ENCODE measurements at regions not wholly inside any gene's neighbourhood (a gene's known extent, or its start where the extent isn't known, plus 50 kb on each side); places are given as distances from the start of the nearest gene placed in this dataset.
"Not testable (repeated sequence)": the region's sequence is repeated elsewhere in the genome, so short reads cannot be mapped to it uniquely, and the experiment has no call there.

DNA sequence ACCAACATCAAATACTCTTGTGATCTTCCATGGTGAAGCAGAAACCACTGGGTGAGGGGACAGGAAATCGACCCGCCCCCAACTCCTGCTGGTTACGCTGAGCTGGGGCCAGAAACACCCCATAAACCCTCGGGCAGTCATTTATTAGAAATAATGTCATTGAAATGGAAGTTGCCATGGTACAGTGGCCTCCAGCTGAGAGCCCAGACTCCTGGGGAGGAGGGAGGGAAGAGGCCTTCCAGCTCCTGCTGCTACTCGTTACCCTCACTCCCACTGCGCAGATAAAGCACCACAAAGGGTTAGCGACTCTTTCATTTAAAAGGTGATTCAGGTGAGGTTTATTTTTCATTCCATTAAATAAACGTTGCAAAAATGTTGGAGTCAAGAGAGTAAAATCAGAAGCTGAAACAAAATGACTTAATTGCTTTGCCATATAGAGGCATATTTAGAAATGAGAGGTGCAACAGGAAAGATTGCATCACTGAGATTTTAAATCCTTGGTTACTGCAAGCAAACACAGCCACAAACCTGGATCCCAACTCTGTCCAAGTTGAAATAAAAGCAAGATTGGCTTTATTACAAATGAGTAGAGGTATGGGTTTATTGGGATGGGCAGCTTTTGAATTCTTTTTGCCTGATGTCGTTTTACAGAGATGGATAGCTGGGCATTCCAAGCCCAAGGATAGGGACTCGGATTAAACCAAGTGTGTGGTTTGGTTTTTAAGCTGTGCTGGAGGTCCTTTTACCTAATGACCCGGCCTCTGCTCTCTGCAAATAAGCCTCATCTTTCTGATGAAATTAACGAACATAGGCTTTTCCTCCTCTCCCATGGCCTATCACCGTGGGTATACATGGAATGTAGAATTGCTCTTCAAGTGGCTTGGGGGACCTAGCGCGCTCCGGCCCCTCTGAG, 92.0 kb downstream of the LYZL1 start:
- DNase-seq (ENCODE audit: extremely low spot score); H3K9me3 ChIP-seq; intact Hi-C loops (cut with DNase I); H3K27me3 ChIP-seq; H3K36me3 ChIP-seq; H3K4me3 ChIP-seq: not testable (repeated sequence)
- WGBS = 63% methylated on average over 16 of the region's 16 CpGs
- H3K27ac ChIP-seq (replicated peaks in 1 of 4) = peak overlapping the region in 2 of 4 donors; percentile 19 to 45
- H3K4me1 ChIP-seq = peaks cover 0 to 27% (median 19%) of the 10 kb centered on the region in 4 donors

DNA sequence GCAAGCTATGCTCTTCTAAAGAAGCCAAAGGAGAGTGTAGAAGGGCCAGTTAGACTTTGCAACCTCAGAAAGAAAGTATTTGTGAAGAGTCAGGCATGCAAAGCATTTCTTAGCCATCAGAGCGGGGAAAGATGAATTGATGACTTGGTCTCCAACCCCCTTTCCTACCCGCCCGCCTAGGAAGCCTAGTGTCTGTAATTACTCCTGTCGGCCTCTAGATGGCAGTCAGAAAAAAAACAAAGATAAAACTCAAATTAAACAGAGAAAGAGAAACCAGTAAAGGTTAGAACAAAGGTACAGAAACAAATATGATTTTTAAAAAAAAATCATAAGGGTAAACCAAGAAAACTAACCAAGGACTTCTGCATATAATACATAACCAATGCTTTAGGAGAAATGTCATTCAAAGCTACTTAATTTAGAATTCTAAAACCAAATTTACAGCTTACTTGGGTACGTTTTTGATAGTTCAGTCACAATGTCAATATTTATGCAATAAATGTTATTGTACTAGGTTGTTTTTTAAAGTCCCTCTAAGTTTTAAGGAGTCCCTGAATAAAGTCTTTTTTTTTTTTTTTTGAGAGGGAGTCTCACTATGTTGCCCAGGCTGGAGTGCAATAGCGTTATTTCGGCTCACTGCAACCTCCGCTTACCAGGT, 97.6 kb downstream of the LYZL1 start:
- TF ChIP-seq, protein P1, sequence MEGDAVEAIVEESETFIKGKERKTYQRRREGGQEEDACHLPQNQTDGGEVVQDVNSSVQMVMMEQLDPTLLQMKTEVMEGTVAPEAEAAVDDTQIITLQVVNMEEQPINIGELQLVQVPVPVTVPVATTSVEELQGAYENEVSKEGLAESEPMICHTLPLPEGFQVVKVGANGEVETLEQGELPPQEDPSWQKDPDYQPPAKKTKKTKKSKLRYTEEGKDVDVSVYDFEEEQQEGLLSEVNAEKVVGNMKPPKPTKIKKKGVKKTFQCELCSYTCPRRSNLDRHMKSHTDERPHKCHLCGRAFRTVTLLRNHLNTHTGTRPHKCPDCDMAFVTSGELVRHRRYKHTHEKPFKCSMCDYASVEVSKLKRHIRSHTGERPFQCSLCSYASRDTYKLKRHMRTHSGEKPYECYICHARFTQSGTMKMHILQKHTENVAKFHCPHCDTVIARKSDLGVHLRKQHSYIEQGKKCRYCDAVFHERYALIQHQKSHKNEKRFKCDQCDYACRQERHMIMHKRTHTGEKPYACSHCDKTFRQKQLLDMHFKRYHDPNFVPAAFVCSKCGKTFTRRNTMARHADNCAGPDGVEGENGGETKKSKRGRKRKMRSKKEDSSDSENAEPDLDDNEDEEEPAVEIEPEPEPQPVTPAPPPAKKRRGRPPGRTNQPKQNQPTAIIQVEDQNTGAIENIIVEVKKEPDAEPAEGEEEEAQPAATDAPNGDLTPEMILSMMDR (IDR thresholded peaks at IDR 0.05) = peak; percentile 67 to 86 (median 83)
- no peak for TF ChIP-seq POLR2AphosphoS5 (IDR thresholded peaks at IDR 0.05)
- no peaks in the 10 kb centered on the region for H3K9me3 ChIP-seq
- no peaks in the 10 kb centered on the region for H3K36me3 ChIP-seq
- H3K27me3 ChIP-seq = no peaks in the 10 kb centered on the region
- intact Hi-C loops (cut with DNase I) = loop anchor here (5.0 kb wide), 1 partner anchor 61 kb away; no protein-coding TSS in a partner anchor
- H3K27ac ChIP-seq (replicated peaks in 1 of 4) = no peak overlapping the region
- no peak for DNase-seq (ENCODE audit: extremely low spot score)
- no peak overlapping the region for H3K4me3 ChIP-seq
- H3K4me1 ChIP-seq = peaks cover 0 to 3% (median under 1%) of the 10 kb centered on the region in 4 donors
- 45% methylated on average over 8 of the region's 8 CpGs for WGBS

DNA sequence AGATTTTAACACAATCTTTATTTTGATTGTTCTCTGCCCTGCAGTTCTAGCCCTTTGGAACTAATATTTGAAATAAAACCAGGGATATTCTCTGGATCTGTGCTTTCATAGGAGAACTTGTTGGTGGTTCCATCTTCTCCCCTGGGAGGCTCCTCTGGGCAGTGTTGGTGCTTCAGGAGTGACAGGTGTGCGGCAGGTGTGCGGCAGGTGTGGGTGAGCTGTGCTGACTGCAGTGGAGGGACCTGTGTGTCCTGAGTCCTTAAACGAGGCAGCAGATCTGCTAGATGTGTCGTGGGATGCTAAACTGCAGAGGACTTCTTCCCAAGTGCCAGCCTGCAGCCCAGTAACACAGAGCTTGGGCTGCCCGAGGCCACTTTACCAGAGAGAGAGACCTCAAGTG, 98.4 kb downstream of the LYZL1 start:
- Histone ChIP-seq H3K9me3 (no peaks in the 10 kb centered on the region), H3K27ac (replicated peaks in 1 of 4) (no peak overlapping the region), H3K36me3 (no peaks in the 10 kb centered on the region), H3K4me1 (peaks cover 0 to 3% (median 0%) of the 10 kb centered on the region in 4 donors), H3K27me3 (no peaks in the 10 kb centered on the region), H3K4me3 (no peak overlapping the region)
- TF ChIP-seq POLR2AphosphoS5 (IDR thresholded peaks at IDR 0.05) = no peak
- intact Hi-C loops (cut with DNase I) = loop anchor here (5.0 kb wide), 1 partner anchor 60 kb away; no protein-coding TSS in a partner anchor
- DNase-seq (ENCODE audit: extremely low spot score) = peak; percentile 80
- 79% methylated on average over 5 of the region's 5 CpGs for WGBS

DNA sequence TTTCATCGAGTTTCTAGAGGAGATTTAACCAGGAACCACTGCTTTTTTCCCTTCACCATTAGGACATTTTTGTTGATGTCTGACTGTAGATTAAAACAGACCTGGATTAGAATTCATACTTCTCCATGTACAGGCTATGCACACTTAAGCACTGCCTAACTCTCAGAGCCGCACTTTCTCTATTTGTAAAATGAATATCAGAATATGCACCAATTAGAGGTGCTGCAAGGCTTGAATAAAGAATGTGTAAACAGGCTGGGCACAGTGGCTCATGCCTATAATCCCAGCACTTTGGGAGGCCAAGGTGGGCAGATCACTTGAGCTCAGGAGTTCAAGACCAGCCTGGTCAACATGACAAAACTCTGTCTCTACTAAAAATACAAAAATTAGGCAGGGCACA, 99.2 kb downstream of the LYZL1 start:
- not testable (repeated sequence) for DNase-seq (ENCODE audit: extremely low spot score); H3K4me3 ChIP-seq; H3K27ac ChIP-seq (replicated peaks in 1 of 4); H3K27me3 ChIP-seq; H3K36me3 ChIP-seq; H3K4me1 ChIP-seq; H3K9me3 ChIP-seq
- intact Hi-C loops (cut with DNase I) = loop anchor here (5.0 kb wide), 1 partner anchor 59 kb away; no protein-coding TSS in a partner anchor
- 44% methylated on average over 2 of the region's 2 CpGs for WGBS

DNA sequence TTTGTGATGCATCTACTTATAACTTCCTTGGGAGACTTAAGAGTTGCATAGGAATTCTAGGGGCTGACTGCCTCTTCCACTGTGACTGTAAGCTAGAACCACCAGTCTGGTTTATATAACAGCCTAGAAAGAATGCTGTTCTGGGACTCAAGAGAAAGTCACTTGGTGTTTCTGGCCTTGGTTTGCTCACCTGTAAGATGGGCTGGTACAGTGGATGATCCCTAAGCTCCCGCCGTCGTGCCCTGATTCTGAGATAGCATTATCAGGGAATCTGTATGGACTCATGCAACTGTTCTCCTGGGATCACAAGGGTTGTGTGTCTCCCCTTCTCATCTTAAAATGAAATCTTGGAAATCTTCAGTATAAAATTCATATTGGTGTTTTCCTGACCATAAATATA, 100.6 kb downstream of the LYZL1 start:
- DNase-seq (ENCODE audit: extremely low spot score) = no peak
- Histone ChIP-seq H3K36me3 (no peaks in the 10 kb centered on the region), H3K27me3 (peaks cover 0 to 3% (median 0%) of the 10 kb centered on the region in 4 donors), H3K9me3 (no peaks in the 10 kb centered on the region), H3K4me1 (peaks cover 0 to 3% (median 0%) of the 10 kb centered on the region in 4 donors), H3K27ac (replicated peaks in 1 of 4) (no peak overlapping the region), H3K4me3 (no peak overlapping the region)
- intact Hi-C loops (cut with DNase I) = loop anchor here (5.0 kb wide), 1 partner anchor 58 kb away; no protein-coding TSS in a partner anchor
- TF ChIP-seq, protein P1 (IDR thresholded peaks at IDR 0.05) = no peak
- TF ChIP-seq POLR2A (IDR thresholded peaks at IDR 0.05; ENCODE audit: low read depth) = no peak
- no peak for TF ChIP-seq POLR2AphosphoS5 (IDR thresholded peaks at IDR 0.05)
- TF ChIP-seq EP300 (IDR thresholded peaks at IDR 0.05) = no peak
- WGBS = 97% methylated on average over 3 of the region's 3 CpGs

DNA sequence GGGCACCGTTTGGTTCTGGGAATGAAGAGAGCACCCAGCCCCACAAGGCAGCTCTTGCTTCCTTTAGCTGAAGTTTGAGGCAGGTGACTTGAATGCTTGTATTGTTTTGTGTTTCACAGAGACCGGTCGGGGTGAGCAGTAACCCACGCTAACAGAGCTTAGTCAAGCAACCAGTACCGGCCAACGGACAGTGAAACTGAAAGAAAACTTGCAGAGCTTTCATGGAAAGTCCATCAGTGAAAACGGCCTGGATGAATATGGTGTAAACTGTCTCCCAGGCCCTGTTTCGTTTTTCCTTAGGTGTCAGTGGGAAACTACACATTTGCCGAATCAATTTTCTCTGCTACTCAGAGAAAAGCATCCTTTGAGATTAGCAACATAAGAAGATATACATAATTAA, 101.1 kb downstream of the LYZL1 start:
- peak; percentile 79 for DNase-seq (ENCODE audit: extremely low spot score)
- H3K36me3 ChIP-seq = no peaks in the 10 kb centered on the region
- peak overlapping the region in 1 of 4 donors; percentile 10 for H3K4me3 ChIP-seq
- TF ChIP-seq POLR2A (IDR thresholded peaks at IDR 0.05; ENCODE audit: low read depth) (no peak), POLR2AphosphoS5 (IDR thresholded peaks at IDR 0.05) (no peak), EP300 (IDR thresholded peaks at IDR 0.05) (no peak)
- TF ChIP-seq, protein P1 (IDR thresholded peaks at IDR 0.05) = no peak
- WGBS = 74% methylated on average over 9 of the region's 9 CpGs
- H3K9me3 ChIP-seq = no peaks in the 10 kb centered on the region
- peaks cover 0 to 5% (median 0%) of the 10 kb centered on the region in 4 donors for H3K27me3 ChIP-seq
- intact Hi-C loops (cut with DNase I) = loop anchor here (5.0 kb wide), 1 partner anchor 57 kb away; no protein-coding TSS in a partner anchor
- H3K27ac ChIP-seq (replicated peaks in 1 of 4) = no peak overlapping the region
- H3K4me1 ChIP-seq = peaks cover 0 to 3% (median 0%) of the 10 kb centered on the region in 4 donors
